H1 (cell line): ENCODE measurements at regions not wholly inside any gene's neighbourhood (a gene's known extent, or its start where the extent isn't known, plus 50 kb on each side); places are given as distances from the start of the nearest gene placed in this dataset.

Experiments used
- CTCF ChIA-PET: fragments of 300-600 bp; sonication (Branson Sonifier 250); formaldehyde crosslinking; loops from one replicate; lab custom pipeline; 2021; ENCODE audit not compliant: partially characterized antibody; lab: Charles Lee
- POLR2A ChIA-PET: fragments of 300-600 bp; sonication (Branson Sonifier 250); formaldehyde crosslinking; loops from one replicate; lab custom pipeline; 2021; ENCODE audit warnings: inconsistent platforms; ENCODE audit not compliant: partially characterized antibody; lab: Charles Lee
- DNase-seq, 2 experiments: peaks; one replicate each; pipeline versions ENCODE4 v3.0.0 to v3.0.0-alpha.2; 2010 to 2022; ENCODE audit warnings: low spot score in 2 of 2, low read depth in 1 of 2, mixed read lengths in 1 of 2
- FAIRE-seq: peaks from 2 replicates; lab custom pipeline; 2011; peaks lifted over from hg19 to GRCh38; lab: Jason Lieb, UNC
- H2AFZ ChIP-seq: 2 replicates; pipeline ENCODE4 v1.8.1; 2012; ENCODE audit warnings: low read length, inconsistent platforms
- H2AK5ac ChIP-seq: 2 replicates; pipeline ENCODE4 v1.6.1; 2013; ENCODE audit warnings: low read depth, low read length
- H2BK120ac ChIP-seq: replicated peaks from 2 replicates; pipeline ENCODE3; 2013; ENCODE audit warnings: low read depth, low read length, inconsistent platforms
- H2BK12ac ChIP-seq: 2 replicates; pipeline ENCODE4 v1.6.1; 2013; ENCODE audit warnings: low read depth, low read length
- H2BK15ac ChIP-seq: 2 replicates; pipeline ENCODE4 v1.6.1; 2013; ENCODE audit warnings: low read length
- H2BK20ac ChIP-seq: 2 replicates; pipeline ENCODE4 v1.6.1; 2013; ENCODE audit warnings: low read length
- H2BK5ac ChIP-seq: 2 replicates; pipeline ENCODE4 v1.6.1; 2013; ENCODE audit warnings: low read depth, low read length
- H3K14ac ChIP-seq: 2 replicates; pipeline ENCODE4 v1.6.1; 2013; ENCODE audit warnings: inconsistent platforms; ENCODE audit not compliant: insufficient read length
- H3K18ac ChIP-seq: 2 replicates; pipeline ENCODE4 v1.6.1; 2013; ENCODE audit warnings: low read length; ENCODE audit errors: extremely low read depth
- H3K23ac ChIP-seq: 2 replicates; pipeline ENCODE4 v1.6.1; 2013; ENCODE audit warnings: inconsistent platforms; ENCODE audit not compliant: insufficient read length
- H3K23me2 ChIP-seq: 2 replicates; pipeline ENCODE4 v1.6.1; 2013; ENCODE audit warnings: low read depth, low read length
- H3K27ac ChIP-seq: 2 replicates; pipeline ENCODE4 v1.6.1; 2011; ENCODE audit warnings: low read depth, low read length, inconsistent platforms
- H3K27me3 ChIP-seq, 4 experiments: replicated peaks in 1 of 4; 1 replicate in 1 of 4; 2 replicates in 3 of 4; pipeline versions ENCODE4 v1.6.1 to v1.8.1; 2011 to 2013; ENCODE audit warnings: low read length in 3 of 4, mild to moderate bottlenecking in 3 of 4, inconsistent platforms in 2 of 4, mixed read lengths in 2 of 4, moderate library complexity in 1 of 4; ENCODE audit not compliant: control insufficient read depth in 3 of 4, insufficient read depth in 3 of 4; ENCODE audit errors: extremely low read depth in 1 of 4
- H3K36me3 ChIP-seq, 4 experiments: 2 replicates each; pipeline versions ENCODE4 v1.6.1 to v1.8.1; 2011 to 2013; ENCODE audit warnings: mild to moderate bottlenecking in 4 of 4, low read length in 3 of 4, moderate library complexity in 2 of 4, control low read depth in 1 of 4, inconsistent platforms in 1 of 4; ENCODE audit not compliant: insufficient read depth in 4 of 4, control insufficient read depth in 2 of 4
- H3K4ac ChIP-seq: replicated peaks from 2 replicates; pipeline ENCODE3; 2013; ENCODE audit warnings: low read length, low read depth, mixed read lengths, inconsistent platforms; ENCODE audit not compliant: insufficient read length
- H3K4me1 ChIP-seq, 4 experiments: replicated peaks in 1 of 4; 1 replicate in 1 of 4; 2 replicates in 3 of 4; pipeline versions ENCODE4 v1.6.1 to v1.8.1; 2011 to 2013; ENCODE audit warnings: low read length in 3 of 4, inconsistent platforms in 2 of 4, mixed read lengths in 1 of 4; ENCODE audit not compliant: insufficient read depth in 4 of 4, control insufficient read depth in 3 of 4
- H3K4me2 ChIP-seq, 2 experiments: 2 replicates each; pipeline versions ENCODE4 v1.6.1 to v1.8.1; 2011 to 2013; ENCODE audit warnings: low read depth in 2 of 2, low read length in 2 of 2, control low read depth in 1 of 2, inconsistent platforms in 1 of 2, mild to moderate bottlenecking in 1 of 2; ENCODE audit not compliant: insufficient read depth in 1 of 2
- H3K4me3 ChIP-seq, 4 experiments: fragments of 200-600, 300-600 bp in 1 of 4; sonication (generic), shearing (Covaris generic), sonication (Bioruptor Twin) in 1 of 4; 2 replicates each; pipeline versions ENCODE4 v1.5.1 to v1.8.1; 2011 to 2016; ENCODE audit warnings: low read length in 4 of 4, low read depth in 3 of 4, control low read depth in 2 of 4, inconsistent platforms in 2 of 4, mild to moderate bottlenecking in 2 of 4, mixed read lengths in 1 of 4, moderate library complexity in 1 of 4; ENCODE audit not compliant: insufficient read depth in 2 of 4; ENCODE audit errors: extremely low read depth in 1 of 4
- H3K56ac ChIP-seq: replicated peaks from 2 replicates; pipeline ENCODE3; 2013; ENCODE audit warnings: low read depth, mild to moderate bottlenecking, mixed read lengths, low read length, inconsistent platforms; ENCODE audit not compliant: insufficient read length
- H3K79me1 ChIP-seq: 2 replicates; pipeline ENCODE4 v1.6.1; 2013; ENCODE audit warnings: low read depth, low read length, control low read depth
- H3K79me2 ChIP-seq, 2 experiments: 2 replicates each; pipeline versions ENCODE4 v1.6.1 to v1.8.1; 2012 to 2013; ENCODE audit warnings: low read length in 2 of 2, mild to moderate bottlenecking in 2 of 2, inconsistent platforms in 1 of 2; ENCODE audit not compliant: insufficient read depth in 2 of 2, control insufficient read depth in 1 of 2
- H3K9ac ChIP-seq, 4 experiments: replicated peaks in 1 of 4; 1 replicate in 1 of 4; 2 replicates in 3 of 4; pipeline versions ENCODE4 v1.6.1 to v1.8.1; 2011 to 2013; ENCODE audit warnings: low read depth in 3 of 4, low read length in 3 of 4, control low read depth in 2 of 4, mild to moderate bottlenecking in 2 of 4, moderate library complexity in 2 of 4, inconsistent platforms in 1 of 4; ENCODE audit errors: extremely low read depth in 1 of 4
- H3K9me3 ChIP-seq, 2 experiments: 2 replicates each; pipeline versions ENCODE4 v1.6.1 to v1.8.1; 2012 to 2013; ENCODE audit warnings: mild to moderate bottlenecking in 2 of 2, moderate library complexity in 2 of 2, control low read depth in 1 of 2, inconsistent platforms in 1 of 2, low read depth in 1 of 2, low read length in 1 of 2, mixed read lengths in 1 of 2; ENCODE audit not compliant: insufficient read depth in 2 of 2
- H4K20me1 ChIP-seq, 2 experiments: replicated peaks in 1 of 2; 2 replicates each; pipeline versions ENCODE3 to v1.8.1; 2011 to 2013; ENCODE audit warnings: inconsistent platforms in 2 of 2, low read length in 2 of 2, mild to moderate bottlenecking in 1 of 2; ENCODE audit not compliant: insufficient read depth in 2 of 2, control insufficient read depth in 1 of 2
- H4K5ac ChIP-seq: 2 replicates; pipeline ENCODE4 v1.6.1; 2013; ENCODE audit warnings: low read length, low read depth, mixed read lengths, inconsistent platforms; ENCODE audit not compliant: insufficient read length
- H4K8ac ChIP-seq: 2 replicates; pipeline ENCODE4 v1.8.0; 2013; ENCODE audit warnings: mild to moderate bottlenecking, moderate library complexity, low read length, inconsistent platforms; ENCODE audit not compliant: insufficient read depth; ENCODE audit errors: extremely low read depth
- H4K91ac ChIP-seq: replicated peaks from 2 replicates; pipeline ENCODE3; 2013; ENCODE audit warnings: low read length, mixed read lengths, inconsistent platforms; ENCODE audit not compliant: insufficient read length
- ASH2L ChIP-seq: fragments of 200-600, 300-600 bp; sonication (generic); IDR thresholded peaks from one replicate; pipeline ENCODE4 v1.7.1; 2017; ENCODE audit warnings: low read length
- CBX5 ChIP-seq: fragments of 300-800, 300-1000 bp; sonication (generic); IDR thresholded peaks from 2 replicates; pipeline ENCODE4 v1.7.1; 2016; ENCODE audit warnings: antibody characterized with exemption, low read length, low read depth
- CHD2 ChIP-seq: IDR thresholded peaks from 2 replicates; pipeline ENCODE4 v1.6.1; 2012; ENCODE audit warnings: low read length, improper control_type of control experiment
- CREB1 ChIP-seq: IDR thresholded peaks from 2 replicates; pipeline ENCODE4 v1.6.1; 2012; ENCODE audit warnings: inconsistent platforms
- EP300 ChIP-seq, 2 experiments: IDR thresholded peaks; 1 replicate in 1 of 2; 2 replicates in 1 of 2; pipeline ENCODE4 v1.6.1; 2011 to 2012; ENCODE audit warnings: low read depth in 2 of 2, low read length in 2 of 2, mild to moderate bottlenecking in 2 of 2, borderline replicate concordance in 1 of 2, inconsistent platforms in 1 of 2, moderate library complexity in 1 of 2
- KDM4A ChIP-seq: IDR thresholded peaks from one replicate; pipeline ENCODE4 v1.7.1; 2012; ENCODE audit warnings: low read depth, mild to moderate bottlenecking, moderate library complexity, low read length, inconsistent platforms; ENCODE audit not compliant: severe bottlenecking
- KDM5A ChIP-seq: fragments of 200-600 bp; IDR thresholded peaks from 2 replicates; pipeline ENCODE4 v1.7.1; 2012; ENCODE audit warnings: mild to moderate bottlenecking, low read length, inconsistent platforms, mixed read lengths
- PHF8 ChIP-seq: fragments of 200-600 bp; sonication (generic); conservative IDR thresholded peaks from 2 replicates; pipeline ENCODE4 v1.7.1; 2012; ENCODE audit warnings: low read depth, mild to moderate bottlenecking, inconsistent platforms, low read length, moderate library complexity
- RFX5 ChIP-seq: IDR thresholded peaks from 2 replicates; pipeline ENCODE4 v1.6.1; 2011; ENCODE audit warnings: low read depth, low read length, improper control_type of control experiment, borderline replicate concordance
- RXRA ChIP-seq: IDR thresholded peaks from 2 replicates; pipeline ENCODE4 v1.6.1; 2011; ENCODE audit warnings: low read depth, mild to moderate bottlenecking, low read length, moderate library complexity; ENCODE audit not compliant: insufficient read depth
- SIRT6 ChIP-seq: IDR thresholded peaks from one replicate; pipeline ENCODE4 v1.7.1; 2012; ENCODE audit warnings: low read length, inconsistent platforms
- SP1 ChIP-seq: IDR thresholded peaks from 2 replicates; pipeline ENCODE4 v1.6.1; 2011; ENCODE audit warnings: low read depth, low read length
- WGBS, 2 experiments: shearing (Covaris generic) in 1 of 2; methylation state at CpG; one replicate each; pipeline versions ENCODE4 v1.1.6 to v1.1.7; 2013 to 2015; ENCODE audit warnings: low lambda C conversion rate in 2 of 2, mixed read lengths in 2 of 2, inconsistent platforms in 1 of 2, low coverage in 1 of 2, missing lambda C conversion rate in 1 of 2; ENCODE audit not compliant: insufficient replicate concordance in 2 of 2, insufficient coverage in 1 of 2, insufficient read length in 1 of 2; ENCODE audit errors: extremely low coverage in 1 of 2, missing lambda C conversion rate in 1 of 2; 5-methylcytosine and 5-hydroxymethylcytosine counted together
- TF ChIP-seq, protein P1 (sequence below): IDR thresholded peaks from 2 replicates; pipeline ENCODE4 v1.6.1; 2012; ENCODE audit warnings: inconsistent platforms
- TF ChIP-seq, protein P2 (sequence below): IDR thresholded peaks from 2 replicates; pipeline ENCODE4 v1.6.1; 2011; ENCODE audit warnings: low read depth, mild to moderate bottlenecking, low read length; ENCODE audit not compliant: insufficient read depth

DNA sequence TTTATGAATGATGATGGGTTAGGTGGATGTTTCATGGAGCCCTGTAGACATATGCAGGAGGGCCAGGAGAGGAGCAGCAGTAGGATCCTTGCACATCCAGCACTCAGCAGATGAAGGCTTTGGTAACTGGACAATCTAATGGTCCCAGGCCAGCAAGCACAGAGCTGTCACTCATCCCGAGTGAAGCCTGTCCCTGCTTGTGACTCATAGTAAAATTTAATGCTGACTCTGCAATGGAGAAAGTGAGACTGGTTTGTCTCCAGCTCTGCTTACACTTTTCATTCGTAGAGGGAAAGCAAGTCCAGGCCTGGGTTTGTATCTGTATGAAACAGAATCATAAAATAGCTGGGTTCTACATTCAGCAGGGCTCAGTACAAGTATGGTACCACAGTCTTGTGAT is 131.7 kb downstream of the DTWD1 start:
- 91% methylated on average over 2 of the region's 2 CpGs; no CpG with 5 or more reads in 1 of the 2 experiments for WGBS, 2 experiments
- Histone ChIP-seq H2BK15ac (no peak overlapping the region), H2BK20ac (no peak overlapping the region), H3K9ac (no peak overlapping the region), H3K27ac (no peak overlapping the region), H3K79me2 (no peaks in the 10 kb centered on the region), H3K14ac (no peak overlapping the region), H4K5ac (no peak overlapping the region), H2BK5ac (no peak overlapping the region), H3K56ac (no peak overlapping the region), H2AK5ac (no peak overlapping the region), H2BK120ac (no peak overlapping the region), H2AFZ (no peak overlapping the region), H3K4me3 (no peak overlapping the region), H3K4ac (no peak overlapping the region), H4K91ac (no peak overlapping the region), H3K36me3 (no peaks in the 10 kb centered on the region), H3K9me3 (no peaks in the 10 kb centered on the region), H3K4me2 (no peak overlapping the region), H3K23ac (no peak overlapping the region), H3K27me3 (no peaks in the 10 kb centered on the region), H2BK12ac (no peak overlapping the region), H3K23me2 (no peaks in the 10 kb centered on the region; the same call in 1 of the 2 replicates), H3K4me1 (no peaks in the 10 kb centered on the region), H3K79me1 (no peaks in the 10 kb centered on the region), H3K18ac (no peak overlapping the region), H4K20me1 (no peaks in the 10 kb centered on the region), H4K8ac (no peak overlapping the region)
- ChIA-PET POLR2A (no interaction called here), CTCF (no interaction called here)
- DNase-seq (no peak), FAIRE-seq (no peak)
- TF ChIP-seq, protein P1, sequence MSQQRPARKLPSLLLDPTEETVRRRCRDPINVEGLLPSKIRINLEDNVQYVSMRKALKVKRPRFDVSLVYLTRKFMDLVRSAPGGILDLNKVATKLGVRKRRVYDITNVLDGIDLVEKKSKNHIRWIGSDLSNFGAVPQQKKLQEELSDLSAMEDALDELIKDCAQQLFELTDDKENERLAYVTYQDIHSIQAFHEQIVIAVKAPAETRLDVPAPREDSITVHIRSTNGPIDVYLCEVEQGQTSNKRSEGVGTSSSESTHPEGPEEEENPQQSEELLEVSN, result no peak
- no peak for TF ChIP-seq SIRT6
- TF ChIP-seq PHF8, result no peak
- TF ChIP-seq KDM5A, result no peak
- no peak for TF ChIP-seq RXRA
- TF ChIP-seq SP1, result no peak
- no peak for TF ChIP-seq KDM4A
- TF ChIP-seq ASH2L, result no peak
- TF ChIP-seq RFX5, result no peak
- TF ChIP-seq CBX5, result no peak
- TF ChIP-seq CREB1, result no peak
- TF ChIP-seq CHD2, result no peak
- TF ChIP-seq, protein P2, sequence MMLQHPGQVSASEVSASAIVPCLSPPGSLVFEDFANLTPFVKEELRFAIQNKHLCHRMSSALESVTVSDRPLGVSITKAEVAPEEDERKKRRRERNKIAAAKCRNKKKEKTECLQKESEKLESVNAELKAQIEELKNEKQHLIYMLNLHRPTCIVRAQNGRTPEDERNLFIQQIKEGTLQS, result no peak
- TF ChIP-seq EP300 (IDR thresholded peaks at IDR 0.05; ENCODE audit: borderline replicate concordance in 1 of 2, low read depth in 2 of 2, low read length in 2 of 2), result no peak
